GM12878 (cell line): ENCODE measurements at regions not wholly inside any gene's neighbourhood (a gene's known extent, or its start where the extent isn't known, plus 50 kb on each side); places are given as distances from the start of the nearest gene placed in this dataset.

ENCODE experiments used
- ATAC-seq: fragments of 200-7000 bp; cut with Tn5 transposase; 3 replicates; pipeline ENCODE4 v1.9.1; 2020; ENCODE audit warnings: mild to moderate bottlenecking, moderate library complexity
- BruUV-seq: library from RNA; stranded (reverse); fragments of 400-500 nt; replicated peaks from 2 replicates; lab custom pipeline; 2021; lab: Mats Ljungman, UMichigan
- CTCF ChIA-PET: fragments of 300-600 bp; sonication (Branson Sonifier 250); formaldehyde crosslinking; extraction: SDS; loops from one replicate; lab custom pipeline; 2021; ENCODE audit warnings: inconsistent platforms; lab: Yijun Ruan, JAX
- POLR2A ChIA-PET: fragments of 350-600 bp; formaldehyde crosslinking; extraction: SDS; loops from one replicate; lab custom pipeline; 2021; ENCODE audit warnings: inconsistent platforms; lab: Charles Lee
- RAD21 ChIA-PET: fragments of 300-600 bp; sonication (Branson Sonifier 250); formaldehyde crosslinking; loops from one replicate; lab custom pipeline; 2023; ENCODE audit warnings: antibody characterized with exemption; ENCODE audit not compliant: unreplicated experiment; lab: Charles Lee
- SMC1A ChIA-PET: fragments of 300-600 bp; sonication (Branson Sonifier 250); formaldehyde crosslinking; loops from one replicate; lab custom pipeline; 2023; ENCODE audit not compliant: unreplicated experiment, uncharacterized antibody; lab: Charles Lee
- DNase-seq: peaks from one replicate; pipeline ENCODE4 v3.0.0-alpha.2; 2011; ENCODE audit warnings: low read depth, low spot score
- FAIRE-seq: peaks from 3 replicates; lab custom pipeline; 2011; peaks lifted over from hg19 to GRCh38; lab: Jason Lieb, UNC
- H2AFZ ChIP-seq: 2 replicates; pipeline ENCODE4 v1.6.0; 2011; ENCODE audit warnings: low read depth, low read length, control low read depth; ENCODE audit not compliant: control insufficient read depth
- H3K27ac ChIP-seq: 2 replicates; pipeline ENCODE4 v1.5.1; 2011; ENCODE audit warnings: control low read depth; ENCODE audit not compliant: control insufficient read depth, insufficient read depth
- H3K27me3 ChIP-seq, 2 experiments: replicated peaks in 1 of 2; 2 replicates each; pipeline versions ENCODE4 v1.6.0 to v1.6.1; 2011; ENCODE audit warnings: low read length in 1 of 2; ENCODE audit not compliant: control insufficient read depth in 2 of 2, insufficient read depth in 2 of 2
- H3K36me3 ChIP-seq, 2 experiments: 2 replicates each; pipeline ENCODE4 v1.5.1; 2011; ENCODE audit warnings: low read length in 1 of 2; ENCODE audit not compliant: control insufficient read depth in 2 of 2, insufficient read depth in 2 of 2
- H3K4me1 ChIP-seq: 2 replicates; pipeline ENCODE4 v1.6.1; 2011; ENCODE audit warnings: mild to moderate bottlenecking, low read length, moderate library complexity, mixed read lengths; ENCODE audit not compliant: control insufficient read depth, insufficient read depth
- H3K4me2 ChIP-seq: 2 replicates; pipeline ENCODE4 v1.6.0; 2011; ENCODE audit warnings: control low read depth; ENCODE audit not compliant: control insufficient read depth, insufficient read depth
- H3K4me3 ChIP-seq: fragments of 200-600 bp; sonication (generic); 2 replicates; pipeline ENCODE4 v1.5.1; 2016
- H3K79me2 ChIP-seq: 2 replicates; pipeline ENCODE4 v1.6.0; 2011; ENCODE audit warnings: low read length; ENCODE audit not compliant: control insufficient read depth, insufficient read depth
- H3K9ac ChIP-seq: 2 replicates; pipeline ENCODE4 v1.8.0; 2011; ENCODE audit warnings: low read length, control low read depth, mixed read lengths; ENCODE audit not compliant: control insufficient read depth, insufficient read depth
- H3K9me3 ChIP-seq: replicated peaks from 3 replicates; pipeline ENCODE4 v1.5.1; 2011; ENCODE audit warnings: mild to moderate bottlenecking, low read length; ENCODE audit not compliant: control insufficient read depth, insufficient read depth
- H4K20me1 ChIP-seq: 2 replicates; pipeline ENCODE4 v1.6.0; 2011; ENCODE audit not compliant: control insufficient read depth, insufficient read depth
- BHLHE40 ChIP-seq, 2 experiments: fragments of 450-650 bp in 1 of 2; IDR thresholded peaks; 2 replicates each; pipeline ENCODE4 v1.6.1; 2011 to 2017; ENCODE audit warnings: low read depth in 2 of 2, borderline replicate concordance in 1 of 2, improper control_type of control experiment in 1 of 2, low read length in 1 of 2, mild to moderate bottlenecking in 1 of 2
- FOS ChIP-seq: IDR thresholded peaks from 3 replicates; pipeline ENCODE4 v1.6.1; 2011; ENCODE audit warnings: borderline replicate concordance; ENCODE audit not compliant: insufficient read length; ENCODE audit errors: extremely low read depth
- HSF1 ChIP-seq: fragments of 150-350 bp; IDR thresholded peaks from 2 replicates; pipeline ENCODE4 v1.6.1; 2014; ENCODE audit warnings: mild to moderate bottlenecking, low read depth, low read length
- MAX ChIP-seq: IDR thresholded peaks from 2 replicates; pipeline ENCODE4 v1.6.1; 2012; ENCODE audit warnings: low read depth, low read length, improper control_type of control experiment
- WGBS: methylation state at CpG from one replicate; pipeline ENCODE4 v1.1.6; 2016; ENCODE audit warnings: low lambda C conversion rate; ENCODE audit not compliant: insufficient replicate concordance, insufficient coverage; ENCODE audit errors: missing lambda C conversion rate; 5-methylcytosine and 5-hydroxymethylcytosine counted together
- in situ Hi-C: fragments of 300-500 bp; cut with MboI; formaldehyde crosslinking; loops from 9 replicates; pipeline ENCODE4 v1.14.3; 2018; ENCODE audit warnings: mixed read lengths
- intact Hi-C: fragments of 100-400 bp; cut with micrococcal nuclease; formaldehyde crosslinking; loops from one replicate; pipeline ENCODE4 v1.14.2; 2022; ENCODE audit not compliant: unreplicated experiment

- TF ChIP-seq HSF1 (no peak), FOS (no peak)
- TF ChIP-seq, all 136 proteins: peak for 0
Observed at GRCh38 chr9:88202321-88202720, 64.0 kb upstream of the SPATA31C2 start (continued).

- intact Hi-C loops = no loop called here
Observed at GRCh38 chr9:88198341-88198807, 60.1 kb upstream of the SPATA31C2 start.

More at GRCh38 chr9:88198341-88198807, 60.1 kb upstream of the SPATA31C2 start:
- ATAC-seq (no peak), DNase-seq (no peak), FAIRE-seq (no peak)
- H3K4me1 ChIP-seq = no peaks in the 10 kb centered on the region
- H3K79me2 ChIP-seq = no peaks in the 10 kb centered on the region
- TF ChIP-seq BHLHE40 (IDR thresholded peaks at IDR 0.05; ENCODE audit: borderline replicate concordance in 1 of 2, low read depth in 2 of 2, low read length in 1 of 2) = peak in 1 of 2 experiments; percentile 47; a peak in 1 of 4 replicates
- no peak for TF ChIP-seq MAX
- H3K9me3 ChIP-seq = no peaks in the 10 kb centered on the region
- in situ Hi-C loops = no loop called here
- no peak overlapping the region for H3K9ac ChIP-seq
- no TSS peak for BruUV-seq
- SMC1A ChIA-PET = no interaction called here
- H2AFZ ChIP-seq = no peak overlapping the region
- POLR2A ChIA-PET = no interaction called here
- H3K27me3 ChIP-seq = no peaks in the 10 kb centered on the region
- H3K27ac ChIP-seq = no peak overlapping the region
- RAD21 ChIA-PET = no interaction called here
- H3K4me2 ChIP-seq = no peak overlapping the region
- CTCF ChIA-PET = no interaction called here
- no peaks in the 10 kb centered on the region for H3K36me3 ChIP-seq
- WGBS = 0% methylated on average over 7 of the region's 7 CpGs
- no peak overlapping the region for H3K4me3 ChIP-seq
- H4K20me1 ChIP-seq = no peaks in the 10 kb centered on the region
